ENCODE measurements at regions not wholly inside any gene's neighbourhood (a gene's known extent, or its start where the extent isn't known, plus 50 kb on each side); places are given as distances from the start of the nearest gene placed in this dataset.
"Not testable (repeated sequence)": the region's sequence is repeated elsewhere in the genome, so short reads cannot be mapped to it uniquely, and the experiment has no call there.

DNA sequence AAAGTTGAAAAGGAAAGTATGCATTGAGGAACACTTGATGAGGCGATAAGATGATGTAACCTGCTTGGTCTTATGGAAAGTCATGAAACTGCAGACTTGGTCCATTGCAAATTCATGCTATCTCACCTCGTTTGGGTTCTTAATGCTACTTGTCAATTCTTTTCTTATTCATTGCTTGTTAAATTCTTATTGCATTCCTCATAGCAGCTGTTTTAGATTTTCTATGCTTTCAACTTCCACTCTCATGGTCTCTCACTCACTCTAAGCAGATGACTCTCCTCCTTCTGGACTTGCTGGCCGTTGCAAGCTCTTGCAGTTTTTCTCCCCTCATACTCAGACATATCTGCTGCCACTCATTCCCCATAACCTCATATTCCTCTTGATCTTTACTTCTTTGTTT is 67.8 kb upstream of the CSNK1A1L start:
- Mint-ChIP-seq H3K36me3 (ENCODE audit: insufficient read depth) (no peaks in the 10 kb centered on the region), H3K4me3 (ENCODE audit: low read depth) (no peak overlapping the region), H3K9me3 (ENCODE audit: low read depth) (no peaks in the 10 kb centered on the region), H3K27ac (no peak overlapping the region), H3K27me3 (no peaks in the 10 kb centered on the region), H3K4me1 (ENCODE audit: low read depth) (peaks cover 1% of the 10 kb centered on the region)
- DNase-seq (ENCODE audit: low spot score, unreplicated experiment), result no peak
- TF ChIP-seq CTCF (IDR thresholded peaks at IDR 0.05; ENCODE audit: unreplicated experiment), result no peak

GRCh38 chr13:37172226-37172625 is 66.8 kb upstream of the CSNK1A1L start:
- H3K4me3 Mint-ChIP-seq (ENCODE audit: low read depth); H3K4me1 Mint-ChIP-seq (ENCODE audit: low read depth); H3K36me3 Mint-ChIP-seq (ENCODE audit: insufficient read depth); H3K9me3 Mint-ChIP-seq (ENCODE audit: low read depth); DNase-seq (ENCODE audit: low spot score, unreplicated experiment); H3K27ac Mint-ChIP-seq; H3K27me3 Mint-ChIP-seq: not testable (repeated sequence)

- H3K27ac Mint-ChIP-seq, result no peak overlapping the region
- H3K4me3 Mint-ChIP-seq (ENCODE audit: low read depth), result no peak overlapping the region
- H3K36me3 Mint-ChIP-seq (ENCODE audit: insufficient read depth), result no peaks in the 10 kb centered on the region
- DNase-seq (ENCODE audit: low spot score, unreplicated experiment), result no peak
- no peaks in the 10 kb centered on the region for H3K27me3 Mint-ChIP-seq
- no peaks in the 10 kb centered on the region for H3K9me3 Mint-ChIP-seq (ENCODE audit: low read depth)
- no peak for TF ChIP-seq CTCF (IDR thresholded peaks at IDR 0.05; ENCODE audit: unreplicated experiment)
- H3K4me1 Mint-ChIP-seq (ENCODE audit: low read depth), result peaks cover 1% of the 10 kb centered on the region
Observed at GRCh38 chr13:37168926-37169325, 63.5 kb upstream of the CSNK1A1L start.

DNA sequence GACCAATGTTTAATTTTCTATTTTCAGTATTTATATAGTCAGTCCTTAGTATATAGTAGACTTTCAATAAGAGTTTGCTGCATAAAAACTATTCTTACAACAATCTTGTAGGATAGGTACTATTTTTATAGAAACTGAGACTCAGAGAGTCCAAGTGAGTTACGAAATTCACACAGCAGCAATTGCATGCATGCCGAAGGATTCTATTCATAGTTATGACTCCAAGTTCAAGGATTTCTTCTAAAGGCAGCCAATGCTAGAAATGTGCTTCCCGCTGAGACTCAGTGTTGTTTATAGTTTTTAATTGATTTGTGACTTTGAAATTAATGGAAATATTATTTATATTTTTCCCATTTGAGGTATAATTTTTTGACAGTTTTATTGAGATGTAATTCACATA is 62.7 kb upstream of the CSNK1A1L start:
- DNase-seq (ENCODE audit: low spot score, unreplicated experiment), result no peak
- Mint-ChIP-seq H3K9me3 (ENCODE audit: low read depth) (no peaks in the 10 kb centered on the region), H3K27ac (no peak overlapping the region), H3K4me1 (ENCODE audit: low read depth) (peaks cover 1% of the 10 kb centered on the region), H3K27me3 (no peaks in the 10 kb centered on the region), H3K4me3 (ENCODE audit: low read depth) (no peak overlapping the region), H3K36me3 (ENCODE audit: insufficient read depth) (no peaks in the 10 kb centered on the region)
- no peak for TF ChIP-seq CTCF (IDR thresholded peaks at IDR 0.05; ENCODE audit: unreplicated experiment)

DNA sequence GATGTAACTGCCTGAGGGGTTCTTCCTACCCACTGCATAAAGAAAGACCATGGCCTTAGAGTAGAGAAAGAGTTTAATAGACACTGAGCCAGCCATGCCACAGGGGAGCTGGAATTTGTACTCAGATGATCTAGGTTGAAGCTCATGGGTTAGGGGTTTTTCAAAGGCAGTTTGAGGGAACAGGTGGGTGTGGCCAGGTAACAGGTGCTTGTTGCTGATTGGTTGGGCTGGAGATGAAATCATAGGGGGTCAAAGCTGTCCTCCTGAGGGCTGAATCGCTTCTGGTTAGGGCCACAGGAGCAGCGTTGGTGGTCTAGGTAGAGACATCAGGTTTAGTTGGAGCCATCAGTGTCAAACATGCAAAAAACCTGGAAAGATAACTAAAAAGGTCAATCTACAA is 59.2 kb upstream of the CSNK1A1L start:
- Mint-ChIP-seq H3K27me3 (no peaks in the 10 kb centered on the region), H3K27ac (no peak overlapping the region), H3K4me3 (ENCODE audit: low read depth) (no peak overlapping the region), H3K36me3 (ENCODE audit: insufficient read depth) (no peaks in the 10 kb centered on the region), H3K4me1 (ENCODE audit: low read depth) (peaks cover 1% of the 10 kb centered on the region), H3K9me3 (ENCODE audit: low read depth) (peaks cover 15% of the 10 kb centered on the region)
- no peak for TF ChIP-seq CTCF (IDR thresholded peaks at IDR 0.05; ENCODE audit: unreplicated experiment)
- no peak for DNase-seq (ENCODE audit: low spot score, unreplicated experiment)

GRCh38 chr13:37163641-37164265 is 58.3 kb upstream of the CSNK1A1L start:
- Mint-ChIP-seq H3K27ac (no peak overlapping the region), H3K9me3 (ENCODE audit: low read depth) (peaks cover 24% of the 10 kb centered on the region), H3K4me3 (ENCODE audit: low read depth) (no peak overlapping the region), H3K36me3 (ENCODE audit: insufficient read depth) (peaks cover 1% of the 10 kb centered on the region), H3K27me3 (no peaks in the 10 kb centered on the region), H3K4me1 (ENCODE audit: low read depth) (peaks cover 1% of the 10 kb centered on the region)
- no peak for DNase-seq (ENCODE audit: low spot score, unreplicated experiment)
- no peak for TF ChIP-seq CTCF (IDR thresholded peaks at IDR 0.05; ENCODE audit: unreplicated experiment)
